ENCODE measurements at regions not wholly inside any gene's neighbourhood (a gene's known extent, or its start where the extent isn't known, plus 50 kb on each side); places are given as distances from the start of the nearest gene placed in this dataset.

DNA sequence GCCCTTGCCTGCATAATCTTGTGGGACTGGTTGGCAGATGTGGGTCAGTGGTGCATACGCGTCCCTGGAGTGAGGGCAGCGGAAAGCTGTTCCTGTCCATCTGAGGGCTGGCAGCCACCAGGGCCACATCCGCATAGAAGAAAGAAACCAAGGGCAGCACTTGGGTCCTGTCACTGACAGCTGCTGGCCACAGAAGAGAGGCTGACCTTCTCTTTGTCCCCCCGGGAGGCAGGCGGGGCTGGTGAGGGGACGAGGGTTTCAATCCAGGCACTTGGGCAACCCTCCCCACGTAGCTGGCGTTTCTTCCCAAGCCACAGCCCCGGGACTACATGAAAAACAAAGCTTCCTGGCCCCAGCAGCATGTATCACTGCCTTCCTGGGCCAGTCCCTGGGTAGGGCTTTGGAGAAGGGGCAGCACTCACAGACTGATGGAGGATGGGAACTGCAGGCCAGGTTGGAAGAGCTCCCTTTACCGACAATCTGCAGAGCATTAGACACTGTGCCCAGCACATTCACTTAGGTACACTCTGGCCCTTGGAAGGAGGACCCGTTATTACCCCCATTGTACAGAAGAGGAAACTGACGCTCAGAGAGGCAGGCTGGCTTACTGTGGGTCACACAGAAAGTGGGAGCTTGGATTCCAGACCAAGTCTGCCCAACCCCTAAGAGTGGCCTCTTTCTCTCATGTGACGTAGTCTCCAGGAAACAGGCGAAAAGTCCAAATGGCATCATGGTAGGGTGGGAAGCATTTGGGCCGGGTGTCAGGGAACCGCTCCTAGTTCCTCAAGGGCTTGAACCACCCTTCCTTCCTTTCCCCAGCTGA lies 78.8 kb upstream of the SLC6A6 start:
- TF ChIP-seq, protein P1, sequence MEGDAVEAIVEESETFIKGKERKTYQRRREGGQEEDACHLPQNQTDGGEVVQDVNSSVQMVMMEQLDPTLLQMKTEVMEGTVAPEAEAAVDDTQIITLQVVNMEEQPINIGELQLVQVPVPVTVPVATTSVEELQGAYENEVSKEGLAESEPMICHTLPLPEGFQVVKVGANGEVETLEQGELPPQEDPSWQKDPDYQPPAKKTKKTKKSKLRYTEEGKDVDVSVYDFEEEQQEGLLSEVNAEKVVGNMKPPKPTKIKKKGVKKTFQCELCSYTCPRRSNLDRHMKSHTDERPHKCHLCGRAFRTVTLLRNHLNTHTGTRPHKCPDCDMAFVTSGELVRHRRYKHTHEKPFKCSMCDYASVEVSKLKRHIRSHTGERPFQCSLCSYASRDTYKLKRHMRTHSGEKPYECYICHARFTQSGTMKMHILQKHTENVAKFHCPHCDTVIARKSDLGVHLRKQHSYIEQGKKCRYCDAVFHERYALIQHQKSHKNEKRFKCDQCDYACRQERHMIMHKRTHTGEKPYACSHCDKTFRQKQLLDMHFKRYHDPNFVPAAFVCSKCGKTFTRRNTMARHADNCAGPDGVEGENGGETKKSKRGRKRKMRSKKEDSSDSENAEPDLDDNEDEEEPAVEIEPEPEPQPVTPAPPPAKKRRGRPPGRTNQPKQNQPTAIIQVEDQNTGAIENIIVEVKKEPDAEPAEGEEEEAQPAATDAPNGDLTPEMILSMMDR (IDR thresholded peaks at IDR 0.05; ENCODE audit: borderline replicate concordance, insufficient read depth, low read depth, low read length) = no peak
- H3K4me3 ChIP-seq (ENCODE audit: low read depth, low read length) = no peak overlapping the region

- no peak overlapping the region for H3K4me3 ChIP-seq (ENCODE audit: low read depth, low read length)
- TF ChIP-seq, protein P1 (IDR thresholded peaks at IDR 0.05; ENCODE audit: borderline replicate concordance, insufficient read depth, low read depth, low read length) = no peak
Observed at GRCh38 chr3:14324224-14324944, 78.0 kb upstream of the SLC6A6 start.

DNA sequence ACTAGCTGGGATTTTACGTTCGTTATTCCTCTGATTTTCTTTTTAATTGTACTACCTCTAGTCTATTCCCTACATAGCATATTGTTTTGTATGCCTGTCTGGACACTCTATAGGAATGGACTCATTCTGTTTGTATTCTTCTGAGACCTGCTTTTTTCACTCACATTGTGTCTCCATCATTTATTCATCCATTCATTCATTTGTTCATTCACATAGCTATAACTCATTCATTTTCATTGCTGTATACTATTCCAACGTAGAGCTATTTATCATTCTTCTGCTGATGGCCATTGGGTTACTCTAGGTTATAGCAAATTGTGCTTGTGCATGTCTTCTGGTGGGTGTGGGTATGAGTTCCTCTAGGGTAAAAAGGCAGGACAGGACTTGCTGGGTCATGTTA lies 74.0 kb upstream of the SLC6A6 start:
- H3K4me3 ChIP-seq (ENCODE audit: low read depth, low read length) = no peak overlapping the region
- TF ChIP-seq, protein P1 (IDR thresholded peaks at IDR 0.05; ENCODE audit: borderline replicate concordance, insufficient read depth, low read depth, low read length) = no peak

GRCh38 chr3:14329116-14329830 lies 73.1 kb upstream of the SLC6A6 start:
- H3K4me3 ChIP-seq (ENCODE audit: low read depth, low read length) = no peak overlapping the region
- TF ChIP-seq, protein P1 (IDR thresholded peaks at IDR 0.05; ENCODE audit: borderline replicate concordance, insufficient read depth, low read depth, low read length) = no peak

DNA sequence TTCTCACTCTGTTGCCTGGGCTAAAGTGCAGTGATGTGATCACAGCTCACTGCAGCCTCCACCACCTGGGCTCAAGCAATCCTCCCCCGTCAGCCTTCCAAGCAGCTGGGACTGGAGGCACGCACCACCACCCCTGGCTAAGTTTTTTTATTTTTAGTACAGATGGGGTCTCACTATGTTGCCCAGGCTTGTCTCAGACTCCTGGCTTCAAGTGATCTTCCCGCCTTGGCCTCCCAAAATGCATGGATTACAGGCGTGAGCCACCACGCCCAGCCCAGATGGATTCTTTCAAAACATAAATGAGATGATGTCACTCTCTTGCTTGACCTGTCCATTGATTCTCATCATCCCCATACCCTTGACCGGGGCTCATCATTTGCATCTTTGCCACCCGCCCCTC lies 72.6 kb upstream of the SLC6A6 start:
- H3K4me3 ChIP-seq (ENCODE audit: low read depth, low read length) = no peak overlapping the region
- TF ChIP-seq, protein P1 (IDR thresholded peaks at IDR 0.05; ENCODE audit: borderline replicate concordance, insufficient read depth, low read depth, low read length) = no peak

GRCh38 chr3:14330508-14330907 lies 71.9 kb upstream of the SLC6A6 start:
- H3K4me3 ChIP-seq (ENCODE audit: low read depth, low read length) = no peak overlapping the region
- TF ChIP-seq, protein P1 (IDR thresholded peaks at IDR 0.05; ENCODE audit: borderline replicate concordance, insufficient read depth, low read depth, low read length) = no peak
